ENCODE measurements at regions not wholly inside any gene's neighbourhood (a gene's known extent, or its start where the extent isn't known, plus 50 kb on each side); places are given as distances from the start of the nearest gene placed in this dataset.

- no peak overlapping the region for H3K27ac ChIP-seq
- H3K4me1 ChIP-seq (ENCODE audit: insufficient read depth), result peaks cover 2% of the 10 kb centered on the region
- 28 to 57% (median 41%) methylated on average over 3 of the region's 3 CpGs for WGBS, 3 donors
- no peak overlapping the region for H3K4me3 ChIP-seq
- no peaks in the 10 kb centered on the region for H3K27me3 ChIP-seq
- intact Hi-C loops (cut with DNase I), result loop anchor here in 1 of 4 donors (10.0 kb wide), 1 partner anchor 196 kb away; the partner anchor contains the start of gene CNR1
- H3K9me3 ChIP-seq, result no peaks in the 10 kb centered on the region
- DNase-seq, result no peak
- no peak for TF ChIP-seq POLR2A (IDR thresholded peaks at IDR 0.05)
- TF ChIP-seq CTCF (IDR thresholded peaks at IDR 0.05), result no peak
- no peak for TF ChIP-seq EP300 (IDR thresholded peaks at IDR 0.05)
- H3K36me3 ChIP-seq, result no peaks in the 10 kb centered on the region
Measured at GRCh38 chr6:88361298-88361697, 195.2 kb upstream of the CNR1 start.

- WGBS, 3 donors, result 0 to 7% (median 7%) methylated on average over 1 of the region's 1 CpG
- TF ChIP-seq CTCF (IDR thresholded peaks at IDR 0.05), result no peak
- no peak for TF ChIP-seq POLR2A (IDR thresholded peaks at IDR 0.05)
- TF ChIP-seq EP300 (IDR thresholded peaks at IDR 0.05), result no peak
- H3K36me3 ChIP-seq, result no peaks in the 10 kb centered on the region
Measured at GRCh38 chr6:88360203-88360797, 194.2 kb upstream of the CNR1 start.

GRCh38 chr6:88359530-88360202 lies 193.5 kb upstream of the CNR1 start:
- no peak for DNase-seq
- H3K9me3 ChIP-seq, result no peaks in the 10 kb centered on the region

More at GRCh38 chr6:88360203-88360797, 194.2 kb upstream of the CNR1 start:
- DNase-seq, result no peak
- intact Hi-C loops (cut with DNase I), result loop anchor here in 1 of 4 donors (10.0 kb wide), 1 partner anchor 195 kb away; the partner anchor contains the start of gene CNR1
- peaks cover 2% of the 10 kb centered on the region for H3K4me1 ChIP-seq (ENCODE audit: insufficient read depth)
- H3K27ac ChIP-seq, result no peak overlapping the region
- H3K27me3 ChIP-seq, result no peaks in the 10 kb centered on the region
- H3K9me3 ChIP-seq, result no peaks in the 10 kb centered on the region
- H3K4me3 ChIP-seq, result no peak overlapping the region

GRCh38 chr6:88358846-88359245 lies 192.7 kb upstream of the CNR1 start:
- H3K27ac ChIP-seq, result no peak overlapping the region
- H3K36me3 ChIP-seq, result no peaks in the 10 kb centered on the region
- H3K4me1 ChIP-seq (ENCODE audit: insufficient read depth), result peaks cover 2% of the 10 kb centered on the region
- intact Hi-C loops (cut with DNase I), result no loop called here
- no peaks in the 10 kb centered on the region for H3K27me3 ChIP-seq
- H3K9me3 ChIP-seq, result no peaks in the 10 kb centered on the region
- no peak overlapping the region for H3K4me3 ChIP-seq
- TF ChIP-seq EP300 (IDR thresholded peaks at IDR 0.05) (no peak), POLR2A (IDR thresholded peaks at IDR 0.05) (no peak), CTCF (IDR thresholded peaks at IDR 0.05) (no peak)
- no peak for DNase-seq

More at GRCh38 chr6:88359530-88360202, 193.5 kb upstream of the CNR1 start:
- intact Hi-C loops (cut with DNase I), result loop anchor here in 1 of 4 donors (10.0 kb wide), 1 partner anchor 195 kb away; the partner anchor contains the start of gene CNR1
- no peaks in the 10 kb centered on the region for H3K27me3 ChIP-seq
- TF ChIP-seq POLR2A (IDR thresholded peaks at IDR 0.05) (no peak), CTCF (IDR thresholded peaks at IDR 0.05) (no peak), EP300 (IDR thresholded peaks at IDR 0.05) (no peak)
- no peak overlapping the region for H3K4me3 ChIP-seq
- H3K4me1 ChIP-seq (ENCODE audit: insufficient read depth), result peaks cover 2% of the 10 kb centered on the region
- WGBS, 3 donors, result 75 to 83% (median 79%) methylated on average over 3 of the region's 3 CpGs
- H3K27ac ChIP-seq, result no peak overlapping the region
- H3K36me3 ChIP-seq, result no peaks in the 10 kb centered on the region

Measured in ovary (tissue), 7 donors.